PFSK-1 (cell line): ENCODE measurements at regions not wholly inside any gene's neighbourhood (a gene's known extent, or its start where the extent isn't known, plus 50 kb on each side); places are given as distances from the start of the nearest gene placed in this dataset.

Experiments
- POLR2AphosphoS5 ChIP-seq: IDR thresholded peaks from 2 replicates; pipeline ENCODE4 v1.6.1; 2012; ENCODE audit warnings: low read depth, mild to moderate bottlenecking, control low read depth, low read length, moderate library complexity
- SIN3A ChIP-seq: IDR thresholded peaks from 2 replicates; pipeline ENCODE4 v1.6.1; 2012; ENCODE audit warnings: mild to moderate bottlenecking, low read length, moderate library complexity, borderline replicate concordance; ENCODE audit not compliant: insufficient read depth
- TAF1 ChIP-seq: IDR thresholded peaks from 2 replicates; pipeline ENCODE4 v1.6.1; 2012; ENCODE audit warnings: low read length, control low read depth, borderline replicate concordance; ENCODE audit not compliant: insufficient read depth
- TF ChIP-seq, protein P1 (sequence below), 2 experiments: IDR thresholded peaks; 2 replicates each; pipeline versions ENCODE4 v1.6.1 to v1.8.0; 2011 to 2012; ENCODE audit warnings: low read depth in 2 of 2, low read length in 2 of 2, control low read depth in 1 of 2, inconsistent platforms in 1 of 2, mild to moderate bottlenecking in 1 of 2, moderate library complexity in 1 of 2; ENCODE audit not compliant: insufficient read depth in 1 of 2

GRCh38 chr5:96503501-96504236, 70.6 kb upstream of the PCSK1 start:
- TF ChIP-seq POLR2AphosphoS5, result no peak
- TF ChIP-seq SIN3A, result no peak
- no peak for TF ChIP-seq TAF1
- TF ChIP-seq, protein P1, sequence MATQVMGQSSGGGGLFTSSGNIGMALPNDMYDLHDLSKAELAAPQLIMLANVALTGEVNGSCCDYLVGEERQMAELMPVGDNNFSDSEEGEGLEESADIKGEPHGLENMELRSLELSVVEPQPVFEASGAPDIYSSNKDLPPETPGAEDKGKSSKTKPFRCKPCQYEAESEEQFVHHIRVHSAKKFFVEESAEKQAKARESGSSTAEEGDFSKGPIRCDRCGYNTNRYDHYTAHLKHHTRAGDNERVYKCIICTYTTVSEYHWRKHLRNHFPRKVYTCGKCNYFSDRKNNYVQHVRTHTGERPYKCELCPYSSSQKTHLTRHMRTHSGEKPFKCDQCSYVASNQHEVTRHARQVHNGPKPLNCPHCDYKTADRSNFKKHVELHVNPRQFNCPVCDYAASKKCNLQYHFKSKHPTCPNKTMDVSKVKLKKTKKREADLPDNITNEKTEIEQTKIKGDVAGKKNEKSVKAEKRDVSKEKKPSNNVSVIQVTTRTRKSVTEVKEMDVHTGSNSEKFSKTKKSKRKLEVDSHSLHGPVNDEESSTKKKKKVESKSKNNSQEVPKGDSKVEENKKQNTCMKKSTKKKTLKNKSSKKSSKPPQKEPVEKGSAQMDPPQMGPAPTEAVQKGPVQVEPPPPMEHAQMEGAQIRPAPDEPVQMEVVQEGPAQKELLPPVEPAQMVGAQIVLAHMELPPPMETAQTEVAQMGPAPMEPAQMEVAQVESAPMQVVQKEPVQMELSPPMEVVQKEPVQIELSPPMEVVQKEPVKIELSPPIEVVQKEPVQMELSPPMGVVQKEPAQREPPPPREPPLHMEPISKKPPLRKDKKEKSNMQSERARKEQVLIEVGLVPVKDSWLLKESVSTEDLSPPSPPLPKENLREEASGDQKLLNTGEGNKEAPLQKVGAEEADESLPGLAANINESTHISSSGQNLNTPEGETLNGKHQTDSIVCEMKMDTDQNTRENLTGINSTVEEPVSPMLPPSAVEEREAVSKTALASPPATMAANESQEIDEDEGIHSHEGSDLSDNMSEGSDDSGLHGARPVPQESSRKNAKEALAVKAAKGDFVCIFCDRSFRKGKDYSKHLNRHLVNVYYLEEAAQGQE (IDR thresholded peaks at IDR 0.05; ENCODE audit: insufficient read depth in 1 of 2, low read depth in 2 of 2, low read length in 2 of 2), result no peak
